Thoracic aorta (tissue), 2 donors: ENCODE measurements at regions not wholly inside any gene's neighbourhood (a gene's known extent, or its start where the extent isn't known, plus 50 kb on each side); places are given as distances from the start of the nearest gene placed in this dataset.

Experiments
- ATAC-seq: fragments of 150-250 bp; one replicate; pipeline ENCODE4 v1.8.0; 2017; ENCODE audit warnings: low read depth; ENCODE audit not compliant: insufficient number of reproducible peaks, low FRiP score
- DNase-seq: peaks from one replicate; pipeline ENCODE4 v3.0.0-alpha.2; 2020; ENCODE audit warnings: low spot score
- H3K27ac ChIP-seq, 2 donors: fragments of 200-600 bp; sonication (generic); 1 replicate in 1 of 2; 2 replicates in 1 of 2; pipeline ENCODE4 v1.5.1; 2016; ENCODE audit warnings: mild to moderate bottlenecking in 2 of 2, moderate library complexity in 2 of 2
- H3K27me3 ChIP-seq: fragments of 200-600 bp; sonication (generic); replicated peaks from 2 replicates; pipeline ENCODE4 v1.6.0; 2016; ENCODE audit warnings: mild to moderate bottlenecking; ENCODE audit not compliant: insufficient read depth
- H3K36me3 ChIP-seq: fragments of 200-600 bp; sonication (generic); one replicate; pipeline ENCODE4 v1.5.1; 2016
- H3K4me1 ChIP-seq, 2 donors: fragments of 200-600 bp; sonication (generic); 1 replicate in 1 of 2; 2 replicates in 1 of 2; pipeline versions ENCODE4 v1.5.1 to v1.6.0; 2016; ENCODE audit warnings: low read depth in 2 of 2, mild to moderate bottlenecking in 1 of 2; ENCODE audit not compliant: control insufficient read depth in 1 of 2
- H3K4me3 ChIP-seq: fragments of 200-600 bp; sonication (generic); 2 replicates; pipeline ENCODE4 v1.5.1; 2016; ENCODE audit warnings: mild to moderate bottlenecking
- H3K9me3 ChIP-seq: fragments of 200-600 bp; sonication (generic); 2 replicates; pipeline ENCODE4 v1.5.1; 2016
- CTCF ChIP-seq: fragments of 200-600 bp; sonication (generic); IDR thresholded peaks from one replicate; pipeline ENCODE4 v1.5.1; 2019; ENCODE audit warnings: antibody characterized with exemption

GRCh38 chr2:83951378-83951947 lies 507.6 kb downstream of the SUCLG1 start:
- no peak overlapping the region for H3K4me3 ChIP-seq
- no peaks in the 10 kb centered on the region for H3K4me1 ChIP-seq
- H3K9me3 ChIP-seq: no peaks in the 10 kb centered on the region
- no peak overlapping the region for H3K27ac ChIP-seq
- TF ChIP-seq CTCF: no peak
- no peak for DNase-seq
- no peak for ATAC-seq
- H3K36me3 ChIP-seq: no peaks in the 10 kb centered on the region
- H3K27me3 ChIP-seq: no peaks in the 10 kb centered on the region

- TF ChIP-seq CTCF: no peak
- ATAC-seq (no peak), DNase-seq (no peak)
- no peaks in the 10 kb centered on the region for H3K36me3 ChIP-seq
- H3K27me3 ChIP-seq: no peaks in the 10 kb centered on the region
- H3K27ac ChIP-seq: no peak overlapping the region
- no peaks in the 10 kb centered on the region for H3K9me3 ChIP-seq
- H3K4me1 ChIP-seq: no peaks in the 10 kb centered on the region
- H3K4me3 ChIP-seq: no peak overlapping the region
Observed at GRCh38 chr2:83949361-83949760, 509.7 kb downstream of the SUCLG1 start.

GRCh38 chr2:83944191-83944590 lies 514.9 kb downstream of the SUCLG1 start:
- ATAC-seq (no peak), DNase-seq (no peak)
- no peaks in the 10 kb centered on the region for H3K27me3 ChIP-seq
- no peak overlapping the region for H3K4me3 ChIP-seq
- H3K9me3 ChIP-seq: no peaks in the 10 kb centered on the region
- TF ChIP-seq CTCF: no peak
- H3K36me3 ChIP-seq: no peaks in the 10 kb centered on the region
- no peaks in the 10 kb centered on the region for H3K4me1 ChIP-seq
- no peak overlapping the region for H3K27ac ChIP-seq

GRCh38 chr2:83943265-83943664 lies 515.8 kb downstream of the SUCLG1 start:
- no peak for TF ChIP-seq CTCF
- Histone ChIP-seq H3K9me3 (no peaks in the 10 kb centered on the region), H3K27me3 (no peaks in the 10 kb centered on the region)

GRCh38 chr2:83941886-83942285 lies 517.2 kb downstream of the SUCLG1 start:
- H3K27me3 ChIP-seq: no peaks in the 10 kb centered on the region
- H3K4me1 ChIP-seq: no peaks in the 10 kb centered on the region
- ATAC-seq (no peak), DNase-seq (no peak)
- no peak overlapping the region for H3K27ac ChIP-seq
- H3K4me3 ChIP-seq: no peak overlapping the region
- no peaks in the 10 kb centered on the region for H3K36me3 ChIP-seq
- no peak for TF ChIP-seq CTCF
- no peaks in the 10 kb centered on the region for H3K9me3 ChIP-seq

More at GRCh38 chr2:83943265-83943664, 515.8 kb downstream of the SUCLG1 start:
- Histone ChIP-seq H3K4me3 (no peak overlapping the region), H3K4me1 (no peaks in the 10 kb centered on the region), H3K27ac (no peak overlapping the region), H3K36me3 (no peaks in the 10 kb centered on the region)
- DNase-seq (no peak), ATAC-seq (no peak)
